ENCODE measurements at regions not wholly inside any gene's neighbourhood (a gene's known extent, or its start where the extent isn't known, plus 50 kb on each side); places are given as distances from the start of the nearest gene placed in this dataset.
"Not testable (repeated sequence)": the region's sequence is repeated elsewhere in the genome, so short reads cannot be mapped to it uniquely, and the experiment has no call there.

DNA sequence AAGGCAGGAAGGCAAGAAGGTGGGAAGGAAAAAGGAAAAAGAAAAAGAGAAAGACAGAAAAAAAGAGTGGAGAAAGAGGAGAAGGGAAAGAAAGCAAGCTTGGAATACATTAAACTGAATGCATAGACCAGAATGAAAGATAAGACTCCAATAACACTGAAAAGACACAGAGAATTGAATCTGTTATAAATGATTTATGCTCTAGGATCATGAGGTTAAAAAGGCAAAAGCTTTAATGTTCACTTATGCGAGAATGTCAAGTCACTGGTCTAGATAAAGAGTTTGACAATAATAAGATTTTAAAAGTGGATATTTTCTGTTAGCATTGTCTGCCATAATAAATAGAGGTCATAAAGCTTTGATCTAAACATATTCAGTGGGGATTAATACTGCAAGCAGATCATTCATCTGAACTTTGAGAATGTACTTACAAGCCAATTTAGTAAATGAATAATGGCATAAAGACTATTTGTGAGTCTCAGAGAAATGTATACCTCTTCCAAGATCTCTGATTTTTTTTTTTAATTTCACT is 1069.2 kb upstream of the SLC39A10 start:
- DNase-seq, result no peak

DNA sequence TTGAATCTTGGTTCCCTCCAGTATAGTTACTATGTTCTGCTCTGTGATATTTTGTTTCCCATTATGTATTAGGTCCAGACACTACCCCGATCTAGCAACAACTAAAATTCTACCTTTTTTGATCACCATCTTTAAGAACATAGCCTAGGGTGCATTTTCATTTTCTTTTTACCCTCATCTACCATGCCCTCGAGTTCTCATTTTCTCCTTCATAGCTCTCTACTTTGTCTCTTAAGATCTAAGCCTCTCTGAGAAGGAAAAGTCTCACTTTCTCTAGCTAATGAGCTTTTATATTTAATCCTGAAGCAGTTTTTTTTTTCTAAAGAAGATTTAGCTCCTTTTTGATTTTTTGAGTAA is 1089.4 kb upstream of the SLC39A10 start:
- no peak for DNase-seq

DNA sequence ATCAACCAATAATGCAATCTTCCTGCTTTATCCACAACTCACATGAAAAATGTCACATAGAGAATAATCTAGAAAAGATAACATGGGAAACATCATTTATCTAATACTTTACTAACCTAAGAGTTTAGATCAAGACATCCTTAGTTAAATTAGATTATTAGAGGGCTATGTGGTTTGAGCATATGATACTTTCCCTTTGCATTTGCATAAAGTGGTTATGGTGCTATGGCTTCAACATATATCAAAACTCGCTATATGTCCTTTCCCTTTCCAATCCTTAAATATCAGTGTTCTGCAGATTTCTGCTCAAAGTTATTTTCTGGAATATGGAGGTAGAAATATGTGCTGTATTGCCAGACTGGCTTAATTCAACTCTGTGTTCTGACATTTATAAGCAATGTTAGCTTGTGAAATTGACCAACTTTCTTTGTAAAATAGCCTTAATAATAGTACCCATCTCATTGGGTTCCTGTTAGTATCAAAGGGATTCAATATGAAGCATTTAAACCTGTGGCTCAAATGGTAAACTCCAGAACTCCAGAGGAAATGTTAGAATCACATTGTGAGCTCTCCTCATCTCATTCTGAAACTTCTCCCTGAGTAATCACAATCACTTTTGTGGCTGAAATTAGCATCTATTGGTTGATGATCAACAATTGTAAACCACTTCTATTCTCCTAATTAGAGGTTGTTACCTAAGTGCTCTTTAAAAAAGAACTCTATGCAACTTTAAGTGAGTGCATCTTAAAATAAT is 1089.9 kb upstream of the SLC39A10 start:
- no peak for DNase-seq

DNA sequence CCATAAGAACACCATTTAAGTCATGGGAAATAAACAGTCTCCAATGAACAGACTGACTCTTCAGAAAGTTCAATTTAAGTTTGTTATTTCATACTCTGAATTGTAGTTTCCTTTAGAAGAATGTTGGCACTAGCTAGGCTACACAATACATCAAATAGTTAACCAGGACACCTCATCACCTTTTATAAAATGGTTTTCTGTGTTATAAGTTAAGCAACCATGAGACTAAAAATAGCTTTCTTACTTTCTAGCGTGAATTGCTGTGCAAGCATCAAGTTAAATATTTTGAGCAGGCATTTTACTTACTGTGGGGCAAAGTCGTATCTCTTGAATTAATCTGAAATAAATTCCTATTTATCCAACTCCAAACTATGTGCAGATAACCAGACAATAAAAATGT is 1092.6 kb upstream of the SLC39A10 start:
- DNase-seq, result no peak

DNA sequence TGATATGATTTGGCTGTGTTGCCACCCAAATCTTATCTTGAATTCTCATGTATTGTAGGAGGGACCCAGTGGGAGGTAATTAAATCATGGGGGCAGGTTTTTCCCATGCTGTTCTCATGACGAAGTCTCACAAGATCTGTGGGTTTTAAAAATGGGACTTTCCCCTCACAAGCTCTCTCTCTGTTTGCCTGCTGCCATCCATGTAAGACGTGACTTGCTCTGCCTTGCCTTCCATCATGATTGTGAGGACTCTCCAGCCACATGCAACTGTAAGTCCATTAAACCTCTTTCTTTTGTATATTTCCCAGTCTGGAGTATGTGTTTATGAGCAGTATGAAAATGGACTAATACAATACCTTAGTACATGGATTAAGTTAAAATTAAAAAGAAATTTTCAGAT is 1094.7 kb upstream of the SLC39A10 start:
- DNase-seq, result no peak

DNA sequence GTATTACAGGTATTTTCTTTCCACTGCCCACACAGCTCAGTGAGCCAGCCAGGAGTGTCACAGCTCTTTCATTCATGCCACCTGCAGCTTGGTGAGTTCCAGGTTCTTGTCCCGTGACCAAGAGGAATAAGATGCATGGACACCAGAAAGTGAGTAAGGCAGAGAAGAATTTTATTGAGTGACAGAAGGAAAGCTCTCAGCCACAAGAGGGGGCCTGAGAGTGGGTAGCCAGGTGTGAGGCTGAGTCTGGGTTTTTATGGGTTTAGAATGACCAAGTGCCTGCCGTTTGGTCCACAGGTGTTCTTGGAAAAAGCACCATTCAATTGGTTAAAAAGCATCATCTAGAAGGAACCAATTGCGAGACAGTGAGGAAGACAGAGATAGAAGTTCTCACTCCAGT is 1097.1 kb upstream of the SLC39A10 start:
- DNase-seq, result no peak

DNA sequence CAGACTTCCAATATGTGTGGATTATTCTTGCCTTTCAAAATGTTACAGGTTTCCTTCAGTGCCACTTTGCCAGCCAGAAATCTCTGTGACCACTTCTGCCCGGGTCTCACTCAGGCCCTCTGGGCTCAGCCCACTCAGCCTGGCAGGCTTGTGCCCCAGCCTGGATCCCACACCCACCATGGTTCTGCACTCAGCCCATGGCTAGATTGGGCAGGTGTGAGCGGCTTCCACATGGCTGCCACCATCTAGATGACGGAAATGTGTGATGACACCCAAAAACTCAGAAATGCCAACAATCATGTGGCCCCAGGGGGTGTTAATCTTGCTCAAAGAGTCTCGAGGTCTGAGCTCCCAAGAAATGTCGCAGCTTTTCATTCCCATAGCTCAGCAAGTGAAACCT is 1097.5 kb upstream of the SLC39A10 start:
- no peak for DNase-seq

DNA sequence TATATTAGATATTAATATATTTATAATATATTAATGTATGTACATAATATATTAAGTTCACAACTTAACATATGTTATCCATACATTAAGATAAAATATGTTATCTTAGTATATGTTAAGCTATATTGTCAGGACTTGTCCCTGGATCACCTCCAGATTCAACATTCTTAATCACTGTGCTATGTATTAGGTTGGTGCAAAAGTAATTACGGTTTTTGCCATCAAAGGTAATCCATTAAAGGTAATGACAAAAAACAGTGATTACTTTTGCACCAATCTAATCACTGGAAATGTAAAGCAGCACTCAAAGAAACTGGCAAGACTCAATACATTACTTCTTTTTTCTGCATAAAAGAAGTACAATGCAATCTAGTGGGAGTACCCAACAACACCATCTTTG is 1099.0 kb upstream of the SLC39A10 start:
- DNase-seq, result no peak

DNA sequence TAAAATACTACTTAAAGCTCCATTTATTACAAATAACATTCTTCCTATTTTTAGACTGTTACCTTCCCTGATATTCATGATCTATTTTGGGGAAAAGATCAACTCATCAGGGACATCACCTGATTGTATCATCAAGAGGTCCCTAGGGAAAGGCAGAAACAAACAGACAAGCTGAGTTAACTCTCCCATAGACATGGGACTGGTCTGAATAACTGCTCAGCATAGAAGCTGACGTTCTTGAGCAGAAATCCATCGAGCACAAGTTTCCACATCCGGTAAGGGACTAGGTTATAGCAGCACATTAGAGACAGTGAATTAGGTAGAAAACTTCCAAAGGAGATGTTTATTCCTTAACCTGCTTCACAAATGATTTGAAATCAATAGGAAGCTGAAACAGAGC is 1100.4 kb upstream of the SLC39A10 start:
- DNase-seq, result no peak

DNA sequence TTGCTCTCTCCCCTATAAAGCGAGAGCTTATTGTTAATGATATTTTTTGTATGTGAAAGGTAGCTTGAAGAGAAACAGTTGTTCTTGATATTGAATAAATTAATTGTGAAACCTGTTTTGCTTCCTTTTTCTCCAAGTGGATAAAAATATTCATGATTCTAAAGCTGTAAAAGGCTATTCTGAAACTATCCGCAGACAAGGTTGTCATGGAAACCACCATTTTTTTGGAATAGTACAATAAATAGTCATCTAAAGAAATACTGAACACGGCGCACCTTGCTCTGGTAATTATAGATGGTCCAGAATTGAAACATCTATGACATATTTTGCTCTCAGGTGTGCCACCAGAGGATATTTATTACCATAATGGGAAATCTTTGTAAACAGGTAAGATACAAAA is 1103.0 kb upstream of the SLC39A10 start:
- no peak for DNase-seq

DNA sequence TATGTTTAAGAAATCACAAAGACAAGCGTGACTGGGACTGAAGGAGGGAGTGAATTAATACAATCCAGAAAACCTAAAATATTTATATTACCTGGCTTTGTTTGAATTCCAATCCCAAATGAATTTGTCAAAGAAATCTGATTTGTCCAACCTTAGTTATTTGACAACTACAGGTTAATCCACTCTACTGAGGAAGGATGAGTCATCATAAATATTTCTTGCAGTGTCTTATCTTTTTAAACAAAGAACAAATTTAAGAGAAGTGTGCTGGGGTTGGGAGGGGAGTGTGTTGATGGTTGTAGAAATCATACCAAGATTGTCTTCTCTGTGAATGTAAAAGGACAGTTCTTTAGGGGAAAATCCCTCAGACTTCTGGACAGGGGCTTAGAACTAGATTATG is 1106.3 kb upstream of the SLC39A10 start:
- DNase-seq, result no peak

DNA sequence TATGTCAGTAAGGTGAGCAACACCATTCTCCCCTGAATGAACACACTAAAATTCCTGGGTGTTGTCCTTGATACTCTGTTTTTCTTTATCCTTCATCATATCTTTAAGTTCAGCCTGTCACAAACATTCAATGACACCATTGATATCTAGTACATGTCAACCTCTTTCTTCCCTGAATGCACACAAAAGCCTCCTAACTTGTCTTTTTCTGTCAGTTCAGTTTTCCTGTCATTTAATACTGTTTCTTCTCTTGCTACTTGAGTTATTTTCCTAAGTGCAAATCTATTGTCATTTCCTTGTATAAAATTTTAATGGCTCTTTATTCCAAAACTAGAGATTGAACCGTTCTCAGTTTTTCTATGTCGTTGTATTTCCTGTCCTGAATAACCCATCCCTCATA is 1107.6 kb upstream of the SLC39A10 start:
- no peak for DNase-seq

DNA sequence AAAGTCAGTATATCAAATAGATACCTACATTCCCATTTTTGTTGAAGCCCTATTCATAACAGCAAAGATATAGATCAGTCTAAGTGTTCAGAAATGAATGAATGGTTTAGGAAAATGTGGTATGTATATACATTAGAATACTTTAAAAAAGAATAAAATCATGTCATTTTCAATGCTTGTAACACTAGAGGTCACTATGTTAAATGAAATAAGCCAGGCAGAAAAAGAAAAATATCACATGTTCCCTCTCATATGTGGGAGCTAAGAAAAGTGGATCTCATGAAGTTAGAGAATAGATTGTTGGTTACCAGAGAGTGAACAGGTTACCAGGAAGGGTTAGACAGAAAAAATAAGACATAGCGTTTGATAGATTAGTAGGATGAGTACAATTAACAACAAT is 1111.0 kb upstream of the SLC39A10 start:
- no peak for DNase-seq

DNA sequence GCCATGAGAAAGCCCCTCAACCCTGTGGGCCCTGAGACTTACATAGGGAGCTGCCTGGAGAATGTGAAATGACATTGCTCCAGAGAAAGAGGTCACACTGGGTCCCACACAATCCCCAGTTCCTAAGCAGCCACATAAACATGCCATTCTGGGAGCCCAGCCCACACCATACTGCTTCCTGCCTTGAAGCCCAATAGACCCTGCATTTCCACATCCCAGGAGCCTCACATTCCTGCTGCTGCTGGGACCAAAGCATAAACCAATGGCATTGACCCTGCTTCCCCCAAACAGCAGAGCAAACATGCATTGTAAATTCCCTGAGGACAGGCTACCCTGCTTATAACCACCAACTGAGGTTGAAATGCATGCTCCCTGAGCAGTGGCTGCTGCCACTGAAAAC is 1117.6 kb upstream of the SLC39A10 start:
- DNase-seq, result no peak

DNA sequence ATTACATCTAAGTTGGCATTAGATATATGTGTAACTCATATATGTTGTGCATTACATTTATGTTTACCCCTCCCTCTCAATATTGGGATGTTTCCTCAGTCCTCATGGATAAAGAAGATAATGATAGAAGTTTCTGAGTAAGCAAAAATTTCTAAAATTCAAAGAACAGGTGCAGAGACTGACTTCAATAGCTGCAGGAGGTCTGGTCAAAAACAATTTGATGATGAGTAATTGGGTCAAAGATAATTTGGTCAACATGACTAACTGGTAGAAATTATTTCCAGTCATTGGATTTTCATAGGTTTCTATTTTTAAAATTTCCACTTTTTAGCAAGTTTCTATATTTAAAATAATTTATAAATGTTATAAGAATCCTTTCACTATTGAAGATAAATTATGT is 1130.9 kb upstream of the SLC39A10 start:
- DNase-seq, result no peak

DNA sequence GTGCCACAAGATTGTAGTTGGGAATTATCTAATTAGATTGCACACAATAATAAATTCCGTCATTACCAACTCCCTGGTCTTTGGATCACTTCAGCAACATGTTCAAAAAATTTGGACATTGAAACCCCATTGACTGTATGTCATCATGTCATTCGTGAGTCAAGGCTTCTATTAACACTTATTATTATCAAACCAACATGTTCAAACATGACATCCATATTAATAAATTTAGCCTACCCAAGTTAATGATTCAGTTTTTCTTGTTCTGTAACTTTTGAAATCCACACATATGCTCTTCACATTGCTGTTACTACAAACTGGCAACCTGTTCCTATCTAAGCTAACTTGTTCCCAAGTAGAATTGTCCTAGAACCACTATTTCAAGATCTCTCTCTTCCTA is 1142.7 kb upstream of the SLC39A10 start:
- no peak for DNase-seq

DNA sequence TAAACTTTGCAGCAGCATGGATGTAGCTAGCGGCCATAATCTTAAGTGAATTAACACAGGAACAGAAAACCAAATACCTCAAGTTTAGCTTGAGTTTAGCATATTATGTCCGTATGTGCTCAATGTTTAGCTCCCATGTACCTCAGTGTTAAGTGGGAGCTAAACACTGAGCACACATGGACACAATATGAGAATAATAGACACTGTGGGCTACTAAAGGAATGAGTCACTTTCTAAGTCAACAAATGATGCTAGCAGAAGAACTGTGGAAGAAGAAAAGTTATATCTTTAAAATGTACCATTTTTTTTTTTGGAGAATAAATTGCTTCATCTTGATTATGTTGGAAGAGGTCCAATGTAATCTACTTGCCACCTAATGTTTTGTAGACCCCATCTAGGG is 1146.0 kb upstream of the SLC39A10 start:
- DNase-seq, result not testable (repeated sequence)

DNA sequence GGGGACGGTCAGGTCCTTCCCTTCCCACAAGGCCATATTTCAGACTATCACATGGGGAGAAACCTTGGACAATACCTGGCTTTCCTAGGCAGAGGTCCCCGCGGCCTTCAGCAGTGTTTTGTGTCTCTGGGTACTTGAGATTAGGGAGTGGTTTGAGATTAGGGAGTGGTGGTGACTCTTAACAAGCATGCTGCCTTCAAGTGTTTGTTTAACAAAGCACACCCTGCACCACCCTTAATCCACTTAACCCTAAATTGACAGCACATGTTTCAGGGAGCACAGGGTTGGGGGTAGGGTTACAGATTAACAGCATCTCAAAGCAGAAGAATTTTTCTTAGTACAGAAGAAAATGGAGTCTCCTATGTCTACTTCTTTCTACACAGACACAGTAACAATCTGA is 1152.2 kb upstream of the SLC39A10 start:
- DNase-seq, result not testable (repeated sequence)

DNA sequence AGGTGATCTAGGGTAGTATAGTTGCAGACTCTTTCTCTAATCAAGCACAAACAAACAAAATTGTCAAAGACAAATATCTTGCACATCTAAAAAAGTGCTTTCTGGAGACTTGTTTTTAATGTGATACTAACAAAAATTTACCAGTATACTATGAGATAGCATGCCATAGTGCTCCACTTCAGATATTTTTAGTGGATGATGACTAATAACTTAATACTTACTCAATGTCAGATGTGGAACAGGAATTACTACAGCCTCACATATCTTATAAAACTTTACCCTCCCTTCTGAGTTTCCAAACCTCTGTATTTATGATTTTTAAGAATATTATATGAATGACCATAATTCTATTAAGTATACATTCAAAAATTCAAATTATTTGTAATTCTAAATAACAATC is 1162.0 kb upstream of the SLC39A10 start:
- DNase-seq, result no peak

DNA sequence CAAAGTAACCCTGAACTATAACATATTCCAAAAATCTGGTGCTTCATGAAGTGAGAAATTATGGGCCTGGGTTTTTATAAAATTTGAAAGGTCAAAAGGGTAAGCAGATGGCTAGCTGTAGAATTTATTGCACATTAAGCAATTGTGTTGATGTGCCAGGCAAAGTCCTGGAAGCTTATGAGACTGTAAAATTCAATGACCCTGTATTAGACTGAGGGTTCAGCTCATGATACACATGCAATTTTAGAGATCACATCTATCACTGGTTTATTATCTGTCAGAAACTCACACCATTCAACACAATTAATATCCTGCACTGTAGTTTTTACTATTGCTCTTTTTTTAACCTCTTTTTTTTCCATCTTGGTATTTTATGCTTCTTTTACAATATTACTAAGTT is 1162.6 kb upstream of the SLC39A10 start:
- DNase-seq, result no peak

DNA sequence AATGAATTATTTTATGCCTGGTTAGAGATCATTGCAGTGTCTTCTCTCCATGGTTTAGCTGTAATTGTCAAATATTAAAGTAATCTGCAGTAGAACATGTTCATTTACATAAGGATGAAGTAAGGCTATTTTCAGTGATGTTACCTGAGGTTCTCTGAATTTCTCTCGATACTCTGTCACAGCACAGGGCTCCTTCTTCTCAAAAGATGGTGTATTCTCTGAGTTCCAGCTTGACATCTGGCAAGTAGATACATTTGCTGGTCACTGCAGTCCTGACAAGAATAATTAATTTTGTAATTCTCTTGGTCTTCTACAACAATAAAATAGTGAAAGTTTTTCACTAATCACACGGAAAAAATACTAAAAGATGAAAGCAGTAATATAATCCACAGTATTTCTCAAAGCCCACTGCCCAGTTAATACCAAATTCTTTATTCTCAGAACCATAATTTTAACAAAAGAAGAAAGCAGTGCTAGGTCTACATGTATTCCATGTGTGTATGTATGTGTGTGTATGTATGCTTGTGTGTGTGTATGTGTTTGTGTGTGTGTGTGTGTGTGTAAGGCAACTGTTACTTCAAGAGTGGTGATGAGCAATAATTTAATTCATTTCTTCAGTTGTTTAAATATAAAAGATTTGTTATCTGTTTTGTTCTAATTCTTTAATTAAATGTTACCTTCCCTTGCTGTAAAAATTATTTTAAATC is 1165.5 kb upstream of the SLC39A10 start:
- no peak for DNase-seq

DNA sequence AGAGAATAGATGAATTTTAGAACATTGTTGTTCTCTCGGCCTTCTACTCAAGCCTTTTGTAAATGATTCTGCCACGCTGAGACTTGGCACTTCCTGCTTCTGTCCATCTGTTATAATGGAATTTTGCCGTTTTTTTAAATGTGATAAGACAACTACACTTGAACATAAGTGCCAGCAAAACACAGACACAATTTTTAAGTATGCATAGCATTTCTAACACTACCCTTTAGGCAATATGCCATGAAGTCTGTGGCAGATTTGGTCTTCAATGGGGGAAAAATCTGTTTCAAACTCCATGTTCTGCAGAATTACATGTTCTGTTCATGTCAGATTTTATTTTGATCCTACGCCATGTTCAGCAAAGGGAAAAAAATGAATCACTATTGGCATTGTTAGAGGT is 1170.7 kb upstream of the SLC39A10 start:
- no peak for DNase-seq

DNA sequence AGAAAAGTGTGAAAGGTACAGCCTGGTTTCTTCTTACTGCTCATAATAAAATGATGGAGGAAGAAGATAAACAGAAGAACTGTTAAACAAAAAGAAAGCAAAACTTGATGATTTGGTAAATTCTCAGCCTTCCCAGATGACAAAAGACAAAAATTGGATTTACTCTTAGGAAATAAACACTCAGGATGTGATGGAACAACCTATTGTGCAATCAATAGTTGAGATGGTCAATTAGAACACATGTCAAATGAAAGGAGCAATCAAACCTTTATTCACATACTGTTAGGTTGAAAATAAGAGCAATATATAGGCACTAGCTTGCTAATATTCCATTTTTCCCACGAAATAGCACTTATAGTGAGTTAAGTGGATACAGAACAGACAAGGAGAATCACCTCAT is 1174.0 kb upstream of the SLC39A10 start:
- DNase-seq, result no peak

DNA sequence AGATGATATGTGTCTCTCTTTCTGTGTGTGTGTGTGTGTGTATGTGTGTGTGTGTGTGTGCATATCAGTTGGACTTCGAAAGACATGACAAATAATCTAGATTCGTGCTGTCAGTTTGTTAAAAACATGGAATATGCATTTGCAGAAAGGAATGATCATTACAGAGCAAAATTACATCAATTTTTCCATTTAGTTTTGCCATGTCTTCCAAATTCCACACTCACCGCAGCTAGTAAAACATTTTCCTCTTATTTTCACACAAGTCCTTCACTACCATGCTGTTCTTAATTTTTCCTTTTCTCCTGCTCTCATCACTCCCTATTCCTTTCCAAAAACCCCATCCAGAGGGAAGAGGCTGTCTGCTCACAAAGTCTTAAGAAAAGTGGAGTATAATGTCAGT is 1191.4 kb upstream of the SLC39A10 start:
- no peak for DNase-seq
